ENCODE measurements at regions not wholly inside any gene's neighbourhood (a gene's known extent, or its start where the extent isn't known, plus 50 kb on each side); places are given as distances from the start of the nearest gene placed in this dataset.

DNA sequence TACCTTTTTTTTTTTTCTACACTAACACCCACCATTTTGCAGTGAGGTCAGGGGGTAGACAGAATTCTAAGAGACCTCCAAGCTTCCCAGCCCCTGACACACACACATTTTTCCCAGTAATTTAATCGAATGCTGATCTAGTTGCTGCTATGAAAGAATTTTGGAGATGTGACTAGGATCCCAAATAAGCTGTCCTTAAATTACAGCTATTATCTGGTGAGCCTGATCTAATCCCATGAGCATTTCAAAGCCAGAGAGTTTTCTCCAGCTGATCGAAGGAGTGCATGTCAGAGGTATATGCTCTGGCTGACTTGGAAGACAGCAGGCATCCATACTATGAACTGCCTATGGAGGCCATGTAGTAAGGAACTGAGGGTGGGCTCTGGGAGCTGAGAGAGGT is 503.8 kb upstream of the MARCKS start:
- TF ChIP-seq, protein P1, sequence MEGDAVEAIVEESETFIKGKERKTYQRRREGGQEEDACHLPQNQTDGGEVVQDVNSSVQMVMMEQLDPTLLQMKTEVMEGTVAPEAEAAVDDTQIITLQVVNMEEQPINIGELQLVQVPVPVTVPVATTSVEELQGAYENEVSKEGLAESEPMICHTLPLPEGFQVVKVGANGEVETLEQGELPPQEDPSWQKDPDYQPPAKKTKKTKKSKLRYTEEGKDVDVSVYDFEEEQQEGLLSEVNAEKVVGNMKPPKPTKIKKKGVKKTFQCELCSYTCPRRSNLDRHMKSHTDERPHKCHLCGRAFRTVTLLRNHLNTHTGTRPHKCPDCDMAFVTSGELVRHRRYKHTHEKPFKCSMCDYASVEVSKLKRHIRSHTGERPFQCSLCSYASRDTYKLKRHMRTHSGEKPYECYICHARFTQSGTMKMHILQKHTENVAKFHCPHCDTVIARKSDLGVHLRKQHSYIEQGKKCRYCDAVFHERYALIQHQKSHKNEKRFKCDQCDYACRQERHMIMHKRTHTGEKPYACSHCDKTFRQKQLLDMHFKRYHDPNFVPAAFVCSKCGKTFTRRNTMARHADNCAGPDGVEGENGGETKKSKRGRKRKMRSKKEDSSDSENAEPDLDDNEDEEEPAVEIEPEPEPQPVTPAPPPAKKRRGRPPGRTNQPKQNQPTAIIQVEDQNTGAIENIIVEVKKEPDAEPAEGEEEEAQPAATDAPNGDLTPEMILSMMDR (IDR thresholded peaks at IDR 0.05), result no peak
- TF ChIP-seq POLR2A (IDR thresholded peaks at IDR 0.05), result no peak
